Fibroblast of skin of left quadriceps (primary cell): ENCODE measurements at regions not wholly inside any gene's neighbourhood (a gene's known extent, or its start where the extent isn't known, plus 50 kb on each side); places are given as distances from the start of the nearest gene placed in this dataset.

Experiments
- DNase-seq, 2 experiments: peaks; one replicate each; pipeline ENCODE4 v3.0.0-alpha.2; 2013; ENCODE audit warnings: low read depth in 2 of 2

DNA sequence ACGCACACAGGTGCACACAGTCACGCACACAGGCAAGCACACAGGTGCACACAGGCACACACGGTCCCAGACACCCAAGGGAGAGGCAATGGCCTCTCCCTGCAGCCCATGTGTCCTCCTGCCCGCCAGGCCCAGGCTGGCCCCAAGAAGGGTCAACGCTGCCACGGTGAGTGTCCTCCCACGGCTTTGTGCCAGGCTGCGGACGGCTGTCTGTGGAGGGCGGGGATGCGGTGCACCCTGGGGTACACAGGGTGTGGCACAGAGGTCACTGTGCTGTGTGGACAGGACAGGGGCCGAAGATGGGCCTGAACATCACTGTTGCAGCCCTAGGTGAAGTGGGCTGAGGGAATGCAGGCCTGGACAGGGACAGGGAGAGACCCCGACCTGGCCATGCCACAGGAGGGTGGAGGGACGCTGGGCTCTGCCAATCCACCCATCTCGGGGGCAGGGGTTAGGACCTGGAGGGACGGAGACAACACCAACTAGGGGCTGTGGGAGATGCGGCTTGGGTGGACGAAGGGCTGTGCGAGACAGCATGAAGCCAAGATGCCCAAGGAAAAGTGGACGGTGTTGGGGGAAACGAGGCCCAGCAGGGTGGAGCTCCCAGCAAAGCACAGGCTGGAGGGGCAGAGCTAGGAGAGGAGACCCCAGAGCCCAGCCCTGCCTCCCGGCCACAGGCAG is 523.8 kb downstream of the BRD1 start:
- DNase-seq: no peak

- DNase-seq: no peak
Observed at GRCh38 chr22:49303061-49303735, 524.5 kb downstream of the BRD1 start.

DNA sequence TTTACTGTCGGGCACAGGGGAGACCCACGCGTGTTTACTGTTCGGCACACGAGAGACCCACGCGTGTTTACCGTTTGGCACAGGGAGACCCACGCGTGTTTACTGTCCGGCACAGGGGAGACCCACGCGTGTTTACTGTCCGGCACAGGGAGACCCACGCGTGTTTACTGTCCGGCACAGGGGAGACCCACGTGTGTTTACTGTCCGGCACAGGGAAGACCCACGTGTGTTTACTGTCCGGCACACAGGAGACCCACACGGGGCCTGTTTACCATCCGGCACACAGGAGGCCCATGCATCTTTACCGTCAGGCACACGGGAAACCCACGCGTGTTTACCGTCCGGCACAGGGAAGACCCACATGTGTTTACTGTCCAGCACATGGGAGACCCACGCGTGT is 525.1 kb downstream of the BRD1 start:
- DNase-seq: no peak

- no peak for DNase-seq
Observed at GRCh38 chr22:49302150-49302460, 525.6 kb downstream of the BRD1 start.

DNA sequence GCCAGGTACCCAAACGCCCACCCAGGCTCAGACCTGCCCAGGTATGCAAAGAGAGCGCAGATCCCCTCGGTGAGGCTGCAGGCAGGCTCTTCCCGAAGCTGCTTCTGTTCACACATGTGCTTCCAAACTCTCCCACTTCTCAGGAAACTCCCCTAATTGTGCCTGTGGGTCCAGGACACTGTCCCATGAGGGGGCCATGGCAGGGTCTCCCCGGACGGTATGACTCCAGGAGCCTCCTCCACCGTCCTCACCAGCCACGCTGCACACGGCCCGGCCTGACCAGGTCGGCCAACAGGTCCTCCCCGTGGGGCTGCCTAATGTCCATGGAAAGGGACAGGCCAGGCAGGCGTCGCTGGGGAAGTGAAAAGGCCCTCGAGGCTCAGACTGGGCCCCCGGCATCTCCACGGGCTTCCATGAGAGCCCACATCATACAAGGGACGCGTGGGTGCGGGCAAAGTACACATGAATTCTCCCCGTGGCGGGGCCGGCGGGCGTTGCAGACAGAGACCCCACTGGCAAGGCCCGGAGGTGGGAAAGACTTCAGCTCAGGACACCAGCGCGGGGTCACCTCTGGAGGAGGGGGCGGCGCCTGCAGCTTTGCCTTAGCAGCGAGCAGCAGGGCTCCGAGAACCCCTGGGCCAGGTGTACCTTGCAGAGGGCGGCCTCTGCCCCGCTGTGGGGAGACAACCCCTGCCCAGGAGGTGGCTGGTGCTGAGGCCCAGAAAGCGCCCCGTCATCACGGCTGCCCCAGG is 526.1 kb downstream of the BRD1 start:
- no peak for DNase-seq

- no peak for DNase-seq
Observed at GRCh38 chr22:49300951-49301397, 526.7 kb downstream of the BRD1 start.

DNA sequence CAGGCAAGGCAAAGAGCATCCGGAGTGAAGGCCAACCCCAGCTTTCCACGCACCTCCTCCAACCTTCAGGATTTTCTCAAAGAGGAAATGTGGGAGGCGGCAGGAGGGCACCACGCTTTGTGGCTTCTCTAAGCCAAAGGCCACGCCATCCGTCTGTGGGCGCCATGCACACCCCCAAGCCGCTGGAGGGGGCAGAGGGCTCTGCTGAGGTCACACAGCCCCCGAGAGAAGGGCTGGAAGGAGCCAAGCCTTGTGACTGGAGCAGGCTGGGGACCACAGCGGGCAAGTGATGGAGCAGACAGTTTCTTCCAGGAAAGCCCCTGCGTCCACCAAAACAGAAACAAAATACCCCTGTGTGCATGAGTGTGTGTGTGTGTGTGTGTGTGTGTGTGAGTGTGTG is 527.4 kb downstream of the BRD1 start:
- DNase-seq: no peak

DNA sequence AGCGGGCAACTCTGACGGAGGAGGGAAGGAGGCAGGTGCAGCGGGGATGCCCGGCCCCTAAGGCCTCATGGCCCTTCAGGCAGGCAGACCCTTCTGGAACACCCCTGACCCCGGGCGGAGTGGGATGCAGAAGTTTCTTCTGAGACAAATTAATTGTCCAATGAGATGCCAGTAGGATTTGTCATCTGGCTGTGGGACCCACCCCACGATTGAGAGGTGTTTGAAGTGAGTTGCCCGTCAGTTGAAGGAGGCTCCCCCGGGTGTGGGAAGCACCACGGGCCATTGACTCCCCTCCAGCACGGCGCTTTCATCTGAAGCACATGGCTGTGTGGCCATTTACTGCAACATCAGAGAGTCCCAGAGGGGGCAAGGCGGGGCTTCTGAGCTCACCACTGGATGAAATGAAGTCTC is 527.8 kb downstream of the BRD1 start:
- no peak for DNase-seq

DNA sequence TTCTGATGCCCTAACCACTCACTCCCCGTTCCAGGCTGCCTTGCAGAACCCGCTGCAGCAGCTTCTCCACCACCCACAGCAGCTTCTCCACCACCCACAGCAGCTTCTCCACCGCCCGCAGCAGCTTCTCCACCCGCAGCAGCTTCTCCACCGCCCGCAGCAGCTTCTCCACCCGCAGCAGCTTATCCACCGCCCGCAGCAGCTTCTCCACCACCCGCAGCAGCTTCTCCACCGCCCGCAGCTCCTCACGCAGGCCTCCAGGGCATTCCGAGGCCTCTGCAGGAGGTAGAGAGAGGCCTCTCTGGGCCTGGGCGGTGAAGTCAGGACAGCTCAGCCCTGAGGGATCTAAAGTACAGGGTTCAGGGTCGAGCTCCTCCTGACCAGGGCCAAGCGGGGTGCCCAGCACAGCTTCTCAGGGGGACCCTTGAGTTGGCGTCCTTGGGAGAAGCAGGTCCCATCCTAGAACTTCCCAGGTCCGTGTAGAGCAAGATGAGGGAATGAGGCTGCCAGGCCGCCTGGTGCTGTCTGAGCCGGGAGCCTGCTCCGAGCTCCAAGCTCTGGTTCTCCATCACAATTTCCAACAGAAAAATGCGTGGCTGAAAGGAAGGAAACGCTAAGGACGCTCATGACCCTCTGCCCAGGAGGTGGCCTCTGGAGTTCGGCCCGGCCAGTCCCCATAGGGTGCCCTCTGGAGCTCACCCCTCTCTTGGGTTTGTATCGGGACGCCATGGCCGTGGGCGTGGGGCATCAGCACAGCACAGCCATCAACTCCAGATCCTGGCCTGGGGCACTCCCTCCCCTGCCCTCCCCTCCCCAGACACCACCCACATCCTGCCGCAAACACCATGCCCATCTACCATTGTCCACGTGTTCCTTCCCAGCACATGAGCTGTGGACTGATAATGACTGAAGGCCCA is 528.6 kb downstream of the BRD1 start:
- DNase-seq: no peak

GRCh38 chr22:49297871-49298721 is 529.6 kb downstream of the BRD1 start:
- no peak for DNase-seq

- DNase-seq: no peak
Observed at GRCh38 chr22:49297286-49297870, 530.3 kb downstream of the BRD1 start.

DNA sequence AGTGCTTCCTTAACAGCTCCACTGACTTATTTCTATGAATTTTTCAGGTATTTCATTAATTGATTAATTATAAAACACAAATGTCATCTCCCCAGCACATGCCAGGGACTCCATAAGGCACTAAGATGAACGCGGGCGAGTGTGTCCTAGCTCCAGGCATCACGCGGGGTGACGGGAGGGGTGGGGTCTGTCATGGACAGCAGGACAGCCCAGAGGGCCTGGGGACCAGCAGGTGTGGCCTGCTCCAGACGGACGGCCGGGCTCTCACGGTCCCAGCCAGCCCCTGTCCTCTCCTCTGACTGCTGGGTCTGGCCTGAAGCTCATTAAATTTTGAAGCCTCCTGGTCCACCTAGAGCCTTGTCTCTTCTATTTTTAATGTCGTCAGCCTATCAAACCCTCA is 531.1 kb downstream of the BRD1 start:
- no peak for DNase-seq

DNA sequence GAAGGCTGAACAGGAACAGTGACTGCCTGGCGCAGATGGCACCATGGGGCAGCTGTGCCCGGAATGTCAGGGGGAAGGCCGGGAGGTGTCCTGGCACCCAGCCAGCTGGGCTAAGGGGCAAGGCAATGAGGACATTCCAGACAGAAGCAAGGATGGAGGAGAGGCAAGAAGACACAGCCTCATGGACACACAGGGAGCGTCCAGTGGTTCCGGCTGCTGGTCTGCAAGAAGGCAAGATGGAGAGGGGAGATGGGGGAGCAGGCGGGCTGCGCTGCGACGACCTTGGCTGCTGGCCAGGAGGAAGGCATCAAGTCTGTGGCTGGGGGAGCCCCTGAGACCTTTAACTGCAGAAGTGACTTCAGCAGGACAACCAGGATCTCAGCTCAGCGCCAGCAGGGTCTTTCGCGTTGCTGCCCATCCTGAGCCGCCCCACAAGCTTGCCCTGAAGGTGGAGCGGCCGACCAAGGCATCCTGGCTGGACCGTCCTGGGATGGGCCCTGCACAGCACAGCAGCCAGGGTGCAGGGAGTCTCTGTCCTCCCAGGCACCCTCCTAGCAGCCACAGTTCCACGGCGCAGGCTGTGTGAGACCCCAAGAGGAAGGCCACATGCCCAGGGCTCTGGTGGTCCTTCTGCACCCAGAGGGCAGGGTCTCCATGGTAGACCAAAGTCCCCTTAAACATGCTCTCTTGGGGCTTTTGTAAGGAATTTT is 531.7 kb downstream of the BRD1 start:
- no peak for DNase-seq

DNA sequence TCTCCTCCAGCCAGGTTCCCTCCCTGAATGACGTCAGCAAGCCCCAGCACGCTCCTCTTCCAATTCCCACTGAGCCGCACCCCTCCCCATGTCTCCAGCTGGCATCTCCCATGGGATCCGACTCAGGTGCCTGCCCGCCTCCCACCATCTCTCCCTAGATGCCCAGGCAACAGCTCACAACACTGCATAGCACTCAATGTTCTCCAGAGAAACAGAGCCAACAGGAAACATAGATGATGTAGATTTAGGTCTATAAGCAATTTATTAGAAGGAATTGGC is 532.3 kb downstream of the BRD1 start:
- no peak for DNase-seq

GRCh38 chr22:49294656-49295464 is 532.8 kb downstream of the BRD1 start:
- DNase-seq: no peak

DNA sequence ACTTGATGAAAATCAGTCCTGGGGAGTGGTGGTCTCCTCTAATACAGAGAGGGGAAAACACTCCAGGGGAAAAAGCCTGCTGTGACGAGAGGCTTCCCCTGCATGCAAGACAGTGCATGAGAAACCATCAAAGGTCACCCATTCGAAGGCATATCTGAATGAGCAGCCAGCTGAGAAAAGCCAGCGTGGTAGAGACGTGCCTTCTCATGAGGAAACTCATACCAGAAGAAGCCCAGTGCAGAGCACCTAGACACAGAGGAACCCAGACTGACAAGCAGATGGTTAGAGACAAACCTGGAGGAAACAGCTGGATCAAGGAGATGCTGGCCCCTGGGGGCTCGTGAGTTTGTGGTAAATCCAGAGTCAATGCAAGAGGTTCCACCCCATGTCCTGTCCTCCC is 534.8 kb downstream of the BRD1 start:
- no peak for DNase-seq

DNA sequence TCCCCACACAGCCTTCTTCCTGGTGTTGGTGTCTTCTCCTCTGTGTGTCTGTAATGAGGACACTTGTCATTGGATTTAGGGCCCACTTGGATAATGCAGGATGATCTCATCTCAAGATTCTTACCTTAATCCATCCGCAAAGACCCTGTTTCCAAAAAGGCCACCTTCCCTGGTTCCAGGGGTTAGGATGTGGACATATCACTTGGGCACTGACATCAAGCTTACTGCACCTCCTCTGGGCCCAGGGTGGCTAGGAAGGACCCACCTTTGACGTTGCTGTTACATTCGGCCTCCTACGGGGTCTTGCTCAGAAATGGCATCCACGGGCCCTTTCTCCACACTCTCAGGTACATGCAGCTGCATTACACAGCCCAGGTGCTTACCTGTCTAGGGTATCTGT is 535.9 kb downstream of the BRD1 start:
- no peak for DNase-seq

- no peak for DNase-seq
Observed at GRCh38 chr22:49291169-49291568, 536.5 kb downstream of the BRD1 start.

GRCh38 chr22:49290711-49291110 is 537.0 kb downstream of the BRD1 start:
- DNase-seq: no peak
